ENCODE measurements at regions not wholly inside any gene's neighbourhood (a gene's known extent, or its start where the extent isn't known, plus 50 kb on each side); places are given as distances from the start of the nearest gene placed in this dataset.

DNA sequence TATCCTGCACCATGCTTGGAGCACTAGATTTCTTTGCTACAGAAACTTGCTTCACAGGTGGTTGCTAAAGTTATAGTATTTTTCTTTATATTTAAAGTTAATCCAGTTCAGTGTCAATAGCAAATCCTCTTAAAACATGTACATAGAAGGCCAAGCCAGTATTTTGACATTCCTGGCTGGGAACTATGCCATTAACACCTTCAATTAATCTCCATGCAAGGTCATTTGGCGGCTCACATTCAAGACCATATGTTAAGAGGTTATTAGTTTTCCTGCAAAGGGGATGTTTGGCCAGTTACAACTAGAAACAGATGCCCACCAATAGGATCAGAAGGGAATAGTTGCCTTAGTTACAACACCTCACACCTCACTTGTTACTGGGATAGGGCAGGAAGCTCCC lies 261.3 kb upstream of the MEIS1 start:
- no peak for TF ChIP-seq EZH2 (IDR thresholded peaks at IDR 0.05; ENCODE audit: insufficient read depth, low read length)
- TF ChIP-seq, protein P1, sequence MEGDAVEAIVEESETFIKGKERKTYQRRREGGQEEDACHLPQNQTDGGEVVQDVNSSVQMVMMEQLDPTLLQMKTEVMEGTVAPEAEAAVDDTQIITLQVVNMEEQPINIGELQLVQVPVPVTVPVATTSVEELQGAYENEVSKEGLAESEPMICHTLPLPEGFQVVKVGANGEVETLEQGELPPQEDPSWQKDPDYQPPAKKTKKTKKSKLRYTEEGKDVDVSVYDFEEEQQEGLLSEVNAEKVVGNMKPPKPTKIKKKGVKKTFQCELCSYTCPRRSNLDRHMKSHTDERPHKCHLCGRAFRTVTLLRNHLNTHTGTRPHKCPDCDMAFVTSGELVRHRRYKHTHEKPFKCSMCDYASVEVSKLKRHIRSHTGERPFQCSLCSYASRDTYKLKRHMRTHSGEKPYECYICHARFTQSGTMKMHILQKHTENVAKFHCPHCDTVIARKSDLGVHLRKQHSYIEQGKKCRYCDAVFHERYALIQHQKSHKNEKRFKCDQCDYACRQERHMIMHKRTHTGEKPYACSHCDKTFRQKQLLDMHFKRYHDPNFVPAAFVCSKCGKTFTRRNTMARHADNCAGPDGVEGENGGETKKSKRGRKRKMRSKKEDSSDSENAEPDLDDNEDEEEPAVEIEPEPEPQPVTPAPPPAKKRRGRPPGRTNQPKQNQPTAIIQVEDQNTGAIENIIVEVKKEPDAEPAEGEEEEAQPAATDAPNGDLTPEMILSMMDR (IDR thresholded peaks at IDR 0.05; ENCODE audit: insufficient read depth, low read depth, low read length): no peak
